Effector memory CD4-positive, alpha-beta T cell (primary cell): ENCODE measurements at regions not wholly inside any gene's neighbourhood (a gene's known extent, or its start where the extent isn't known, plus 50 kb on each side); places are given as distances from the start of the nearest gene placed in this dataset.

Experiments used
- DNase-seq, 3 donors: peaks; one replicate each; pipeline ENCODE4 v3.0.0-alpha.2; 2020
- H3K27ac ChIP-seq: 2 replicates; pipeline ENCODE4 v1.7.0; 2013; ENCODE audit warnings: mild to moderate bottlenecking, low read length, moderate library complexity; ENCODE audit not compliant: insufficient read depth, poor library complexity, severe bottlenecking
- H3K27me3 ChIP-seq: replicated peaks from 2 replicates; pipeline ENCODE4 v1.7.0; 2013; ENCODE audit warnings: mild to moderate bottlenecking, low read length; ENCODE audit not compliant: insufficient read depth, control insufficient read depth, poor library complexity, severe bottlenecking
- H3K36me3 ChIP-seq: 2 replicates; pipeline ENCODE4 v1.7.0; 2013; ENCODE audit warnings: mild to moderate bottlenecking, low read length, moderate library complexity; ENCODE audit not compliant: control insufficient read depth, insufficient read depth
- H3K4me1 ChIP-seq: 2 replicates; pipeline ENCODE4 v1.7.0; 2013; ENCODE audit warnings: low read length, mild to moderate bottlenecking; ENCODE audit not compliant: control insufficient read depth, insufficient read depth, poor library complexity, severe bottlenecking
- H3K4me3 ChIP-seq: 2 replicates; pipeline ENCODE4 v1.7.0; 2013; ENCODE audit warnings: low read length, low read depth, mild to moderate bottlenecking; ENCODE audit not compliant: insufficient read depth, poor library complexity, severe bottlenecking
- H3K9me3 ChIP-seq: 2 replicates; pipeline ENCODE4 v1.7.0; 2013; ENCODE audit warnings: mild to moderate bottlenecking, low read length, moderate library complexity; ENCODE audit not compliant: control insufficient read depth

DNA sequence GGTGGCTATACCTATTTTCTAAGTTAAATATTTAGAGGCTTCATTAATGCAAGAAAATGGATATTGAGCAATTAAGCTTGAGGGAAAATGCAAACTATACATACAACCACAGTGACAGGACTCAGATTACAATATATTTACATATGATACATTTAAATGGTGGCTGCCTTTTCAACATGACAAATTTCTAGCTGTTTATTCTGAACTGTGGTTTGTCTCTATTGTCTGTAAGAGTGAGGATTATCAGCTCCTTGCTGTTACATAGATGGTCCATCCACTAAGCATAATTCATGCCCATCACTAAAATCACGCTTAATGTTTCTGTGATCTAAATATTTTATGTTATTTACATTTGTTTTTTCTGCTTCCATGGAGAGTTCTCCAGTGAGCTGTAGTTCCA, 81.1 kb upstream of the SGCD start:
- Histone ChIP-seq H3K27me3 (no peaks in the 10 kb centered on the region), H3K9me3 (no peaks in the 10 kb centered on the region), H3K36me3 (no peaks in the 10 kb centered on the region), H3K4me3 (no peak overlapping the region), H3K4me1 (no peaks in the 10 kb centered on the region), H3K27ac (no peak overlapping the region)
- DNase-seq: no peak

- no peaks in the 10 kb centered on the region for H3K4me1 ChIP-seq
- no peak for DNase-seq
- no peaks in the 10 kb centered on the region for H3K36me3 ChIP-seq
- H3K27ac ChIP-seq: no peak overlapping the region
- H3K27me3 ChIP-seq: no peaks in the 10 kb centered on the region
- H3K4me3 ChIP-seq: no peak overlapping the region
- no peaks in the 10 kb centered on the region for H3K9me3 ChIP-seq
Observed at GRCh38 chr5:156251076-156251475, 75.9 kb upstream of the SGCD start.

GRCh38 chr5:156253130-156253529, 73.8 kb upstream of the SGCD start:
- H3K4me1 ChIP-seq: no peaks in the 10 kb centered on the region
- H3K36me3 ChIP-seq: no peaks in the 10 kb centered on the region
- no peak overlapping the region for H3K27ac ChIP-seq
- no peak for DNase-seq
- H3K4me3 ChIP-seq: no peak overlapping the region
- no peaks in the 10 kb centered on the region for H3K27me3 ChIP-seq
- no peaks in the 10 kb centered on the region for H3K9me3 ChIP-seq

- Histone ChIP-seq H3K27ac (no peak overlapping the region), H3K27me3 (no peaks in the 10 kb centered on the region), H3K4me3 (no peak overlapping the region), H3K36me3 (no peaks in the 10 kb centered on the region), H3K9me3 (no peaks in the 10 kb centered on the region), H3K4me1 (no peaks in the 10 kb centered on the region)
- no peak for DNase-seq
Observed at GRCh38 chr5:156254196-156254595, 72.8 kb upstream of the SGCD start.

DNA sequence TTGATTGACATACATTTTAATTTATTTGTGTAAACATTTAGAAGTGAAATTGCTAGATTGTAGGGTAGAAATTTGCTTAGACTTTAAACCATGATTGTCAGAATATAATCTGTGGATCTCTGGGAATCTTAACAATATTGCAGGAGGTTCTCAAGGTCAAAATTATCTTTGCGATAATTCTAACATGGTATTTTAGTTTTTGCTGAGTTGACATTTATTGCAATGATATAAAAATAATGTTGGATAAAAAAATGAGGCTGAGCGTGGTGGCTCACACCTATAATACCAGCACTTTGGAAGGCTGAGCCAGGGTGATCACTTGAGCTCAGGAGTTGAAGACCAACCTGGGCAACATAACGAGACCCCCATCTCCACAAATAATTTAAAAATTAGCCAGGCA, 70.3 kb upstream of the SGCD start:
- Histone ChIP-seq H3K9me3 (no peaks in the 10 kb centered on the region), H3K4me3 (no peak overlapping the region), H3K36me3 (no peaks in the 10 kb centered on the region), H3K27ac (no peak overlapping the region), H3K27me3 (no peaks in the 10 kb centered on the region), H3K4me1 (no peaks in the 10 kb centered on the region)
- no peak for DNase-seq

DNA sequence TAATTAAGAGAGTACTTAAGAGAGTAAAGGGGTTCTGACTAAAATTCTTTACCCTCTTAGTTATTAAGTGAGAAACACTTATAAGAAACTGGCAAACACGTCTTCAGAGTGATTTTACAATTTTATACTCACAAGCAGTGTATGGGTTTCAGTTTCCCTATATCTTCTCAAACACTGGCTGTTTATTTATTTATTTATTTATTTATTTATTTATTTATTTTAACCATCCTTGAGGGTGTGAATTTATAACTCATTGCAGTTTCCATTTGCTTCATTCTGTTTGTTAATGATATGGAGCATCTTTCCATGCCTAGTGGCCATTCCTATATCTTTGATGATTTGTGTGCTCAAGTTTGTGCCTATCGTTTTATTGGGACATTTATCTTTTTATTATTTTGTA, 68.0 kb upstream of the SGCD start:
- Histone ChIP-seq H3K9me3 (no peaks in the 10 kb centered on the region), H3K27me3 (no peaks in the 10 kb centered on the region), H3K4me1 (no peaks in the 10 kb centered on the region), H3K27ac (no peak overlapping the region), H3K36me3 (no peaks in the 10 kb centered on the region), H3K4me3 (no peak overlapping the region)
- DNase-seq: no peak

DNA sequence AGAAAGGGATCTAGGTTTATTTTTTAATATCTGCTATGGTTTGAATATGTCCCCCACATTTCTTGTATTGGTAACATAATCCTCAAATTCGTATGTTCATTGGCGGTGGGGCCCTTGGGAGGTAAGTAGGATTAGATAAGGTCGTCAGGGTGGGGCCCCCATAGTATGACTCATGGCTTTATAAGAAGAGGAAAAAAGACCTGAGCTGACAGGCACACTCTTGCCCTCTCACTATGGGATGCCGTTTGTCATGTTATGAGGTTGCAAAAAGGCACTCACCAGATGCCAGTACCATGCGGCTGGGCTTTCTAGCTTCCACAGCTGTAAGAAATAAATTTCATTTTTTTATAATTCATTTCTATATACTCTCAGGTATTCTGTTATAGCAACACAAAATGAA, 67.3 kb upstream of the SGCD start:
- DNase-seq: no peak
- H3K27ac ChIP-seq: no peak overlapping the region
- H3K36me3 ChIP-seq: no peaks in the 10 kb centered on the region
- H3K9me3 ChIP-seq: no peaks in the 10 kb centered on the region
- no peaks in the 10 kb centered on the region for H3K4me1 ChIP-seq
- no peak overlapping the region for H3K4me3 ChIP-seq
- no peaks in the 10 kb centered on the region for H3K27me3 ChIP-seq

DNA sequence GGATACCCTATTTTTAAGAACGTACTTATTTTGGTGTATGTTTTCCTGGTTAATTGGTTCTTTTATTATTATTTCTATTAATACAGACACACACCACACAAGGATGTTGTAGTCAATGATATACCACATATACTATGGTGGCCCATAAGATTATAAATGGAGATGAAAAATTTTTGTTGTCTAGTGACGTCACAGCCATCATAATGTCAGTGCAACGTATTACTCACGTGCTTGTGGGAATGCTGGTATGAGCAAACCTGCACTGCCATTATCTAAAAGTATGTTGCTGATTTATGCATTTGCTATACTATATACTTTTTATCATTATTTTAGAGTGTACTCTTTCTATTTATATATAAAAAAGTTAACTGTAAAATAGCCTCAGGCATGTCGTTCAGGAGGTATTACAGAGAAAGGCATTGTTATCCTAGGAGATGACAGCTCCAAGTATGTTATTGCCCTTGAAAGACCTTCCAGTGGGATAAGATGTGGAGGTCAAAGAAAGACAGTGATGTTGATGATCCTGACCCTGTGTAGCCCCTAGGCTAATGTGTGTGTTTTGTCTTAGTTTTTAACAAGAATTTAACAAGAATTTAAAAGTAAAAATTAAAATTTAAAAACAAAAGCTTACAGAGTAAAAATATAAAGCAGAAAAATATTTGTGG, 65.6 kb upstream of the SGCD start:
- no peaks in the 10 kb centered on the region for H3K36me3 ChIP-seq
- H3K9me3 ChIP-seq: no peaks in the 10 kb centered on the region
- H3K4me1 ChIP-seq: no peaks in the 10 kb centered on the region
- no peak overlapping the region for H3K4me3 ChIP-seq
- no peaks in the 10 kb centered on the region for H3K27me3 ChIP-seq
- H3K27ac ChIP-seq: no peak overlapping the region
- no peak for DNase-seq

GRCh38 chr5:156271569-156271968, 55.4 kb upstream of the SGCD start:
- no peaks in the 10 kb centered on the region for H3K27me3 ChIP-seq
- no peaks in the 10 kb centered on the region for H3K9me3 ChIP-seq
- H3K4me1 ChIP-seq: no peaks in the 10 kb centered on the region
- no peaks in the 10 kb centered on the region for H3K36me3 ChIP-seq
- no peak overlapping the region for H3K27ac ChIP-seq
- no peak overlapping the region for H3K4me3 ChIP-seq
- no peak for DNase-seq

- no peak overlapping the region for H3K4me3 ChIP-seq
- no peaks in the 10 kb centered on the region for H3K36me3 ChIP-seq
- H3K27ac ChIP-seq: no peak overlapping the region
- no peaks in the 10 kb centered on the region for H3K27me3 ChIP-seq
- DNase-seq: no peak
- H3K9me3 ChIP-seq: no peaks in the 10 kb centered on the region
- H3K4me1 ChIP-seq: no peaks in the 10 kb centered on the region
Observed at GRCh38 chr5:156272139-156272538, 54.8 kb upstream of the SGCD start.
